ACC112 (cell line): ENCODE measurements at regions not wholly inside any gene's neighbourhood (a gene's known extent, or its start where the extent isn't known, plus 50 kb on each side); places are given as distances from the start of the nearest gene placed in this dataset.

ENCODE experiments used
- H2AFZ ChIP-seq: fragments of 200-600 bp; sonication (generic); one replicate; pipeline ENCODE4 v1.6.0; 2017; ENCODE audit warnings: antibody characterized with exemption, low read length; ENCODE audit not compliant: unreplicated experiment
- H3K27ac ChIP-seq: fragments of 200-600 bp; sonication (generic); 2 replicates; pipeline ENCODE4 v1.5.1; 2014; ENCODE audit warnings: low read depth, mild to moderate bottlenecking, antibody characterized with exemption, low read length, moderate library complexity
- H3K27me3 ChIP-seq: fragments of 200-600 bp; sonication (generic); 2 replicates; pipeline ENCODE4 v1.6.1; 2014; ENCODE audit warnings: mild to moderate bottlenecking, antibody characterized with exemption, low read length, moderate library complexity, mixed read lengths; ENCODE audit not compliant: insufficient read depth
- H3K36me3 ChIP-seq: fragments of 200-600 bp; sonication (generic); 2 replicates; pipeline ENCODE4 v1.6.1; 2016; ENCODE audit warnings: mild to moderate bottlenecking, antibody characterized with exemption, low read length, moderate library complexity, mixed read lengths; ENCODE audit not compliant: insufficient read depth
- H3K4me1 ChIP-seq: fragments of 200-600 bp; sonication (generic); one replicate; pipeline ENCODE4 v1.6.1; 2016; ENCODE audit warnings: low read length, mixed read lengths; ENCODE audit not compliant: insufficient read depth, unreplicated experiment, control insufficient read depth
- H3K4me3 ChIP-seq: fragments of 200-600 bp; sonication (generic); 2 replicates; pipeline ENCODE4 v1.5.1; 2014; ENCODE audit warnings: mild to moderate bottlenecking, low read depth, low read length
- H3K79me2 ChIP-seq: fragments of 200-600 bp; sonication (generic); one replicate; pipeline ENCODE4 v1.6.0; 2016; ENCODE audit warnings: low read length; ENCODE audit not compliant: control insufficient read depth, unreplicated experiment, insufficient read depth

DNA sequence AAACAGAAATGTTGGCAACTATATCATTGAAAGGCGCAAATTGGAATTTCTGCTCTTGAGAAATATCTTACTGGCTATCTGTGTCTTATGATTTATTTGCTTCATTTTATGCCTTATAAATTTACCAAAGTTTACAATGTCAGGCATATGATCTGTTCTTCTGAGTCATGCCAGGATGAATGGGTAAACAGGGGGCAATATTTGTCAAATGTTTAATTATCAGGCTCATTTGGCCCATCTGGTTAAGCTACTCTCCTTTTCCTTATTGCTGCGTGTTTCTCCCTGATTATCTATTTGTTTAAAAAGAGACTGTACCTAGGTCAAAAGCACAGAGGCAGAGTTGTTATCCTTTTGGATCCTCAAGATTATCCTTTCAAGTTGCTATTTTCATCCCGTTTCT is 903.8 kb upstream of the PCDH10 start:
- no peaks in the 10 kb centered on the region for H3K27me3 ChIP-seq
- H2AFZ ChIP-seq, result no peak overlapping the region
- H3K4me3 ChIP-seq, result no peak overlapping the region
- H3K27ac ChIP-seq, result no peak overlapping the region
- no peaks in the 10 kb centered on the region for H3K79me2 ChIP-seq
- H3K4me1 ChIP-seq, result no peaks in the 10 kb centered on the region
- no peaks in the 10 kb centered on the region for H3K36me3 ChIP-seq

DNA sequence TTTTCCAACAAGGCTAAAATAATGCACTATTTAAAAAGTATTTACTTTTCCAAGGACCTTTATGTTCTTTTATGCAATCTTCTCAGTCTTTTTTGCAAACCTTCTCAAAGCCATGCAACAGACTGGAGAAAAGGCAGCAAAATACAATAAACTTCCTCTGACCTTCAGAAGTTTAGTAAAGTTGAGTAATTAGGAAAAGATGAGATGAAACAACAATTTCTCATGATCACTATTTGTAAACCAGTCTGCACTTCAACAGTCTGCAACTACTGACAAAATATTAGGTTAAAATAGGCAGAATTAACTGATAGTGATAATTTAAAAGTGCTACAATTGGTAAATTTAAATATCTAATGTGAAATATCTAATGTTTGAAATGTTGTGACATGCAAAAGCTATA is 884.9 kb upstream of the PCDH10 start:
- Histone ChIP-seq H3K36me3 (no peaks in the 10 kb centered on the region), H2AFZ (no peak overlapping the region), H3K4me1 (no peaks in the 10 kb centered on the region), H3K27ac (no peak overlapping the region), H3K4me3 (no peak overlapping the region), H3K27me3 (no peaks in the 10 kb centered on the region), H3K79me2 (no peaks in the 10 kb centered on the region)

DNA sequence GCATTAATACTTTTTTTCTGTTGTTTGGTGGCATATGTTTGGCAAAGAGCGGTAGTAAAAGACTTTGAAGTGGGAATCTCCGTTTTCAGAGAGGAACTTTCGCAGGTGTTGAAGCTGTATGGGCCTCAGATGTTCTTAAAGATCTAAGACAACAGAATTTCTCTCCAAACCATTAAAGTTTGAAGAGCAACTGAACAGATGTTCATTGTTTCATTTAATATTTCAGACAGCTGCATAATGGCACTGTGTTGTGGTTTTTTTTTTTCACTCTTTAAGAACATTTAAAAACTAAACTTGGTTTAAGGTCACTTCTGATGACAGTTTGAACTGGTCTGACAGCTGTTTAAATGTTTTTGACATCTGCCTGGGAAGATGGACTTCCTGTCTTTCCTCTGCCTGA is 882.7 kb upstream of the PCDH10 start:
- Histone ChIP-seq H3K4me3 (no peak overlapping the region), H3K36me3 (no peaks in the 10 kb centered on the region), H2AFZ (no peak overlapping the region), H3K79me2 (no peaks in the 10 kb centered on the region), H3K27ac (no peak overlapping the region), H3K4me1 (no peaks in the 10 kb centered on the region), H3K27me3 (no peaks in the 10 kb centered on the region)

DNA sequence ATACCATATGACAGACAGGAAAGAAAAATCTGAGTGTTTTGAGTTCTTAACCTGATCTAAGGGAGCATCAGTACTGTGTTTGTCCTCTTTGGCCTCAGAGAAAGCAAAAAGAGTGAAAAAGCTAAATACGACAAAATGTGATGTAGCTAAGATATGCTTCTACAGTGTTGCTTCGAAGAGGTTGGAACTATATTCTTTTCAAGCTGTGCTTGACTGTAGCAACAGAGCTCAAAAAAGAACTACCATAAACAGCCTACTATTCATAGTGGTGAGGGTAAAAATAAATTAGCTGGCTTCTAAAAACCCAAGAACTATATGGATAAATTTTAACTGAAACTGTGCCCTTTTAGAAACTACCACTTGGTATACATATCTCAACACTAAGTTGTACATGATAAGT is 881.8 kb upstream of the PCDH10 start:
- Histone ChIP-seq H3K4me3 (no peak overlapping the region), H3K27me3 (no peaks in the 10 kb centered on the region), H3K27ac (no peak overlapping the region), H3K4me1 (no peaks in the 10 kb centered on the region), H3K36me3 (no peaks in the 10 kb centered on the region), H3K79me2 (no peaks in the 10 kb centered on the region), H2AFZ (no peak overlapping the region)

DNA sequence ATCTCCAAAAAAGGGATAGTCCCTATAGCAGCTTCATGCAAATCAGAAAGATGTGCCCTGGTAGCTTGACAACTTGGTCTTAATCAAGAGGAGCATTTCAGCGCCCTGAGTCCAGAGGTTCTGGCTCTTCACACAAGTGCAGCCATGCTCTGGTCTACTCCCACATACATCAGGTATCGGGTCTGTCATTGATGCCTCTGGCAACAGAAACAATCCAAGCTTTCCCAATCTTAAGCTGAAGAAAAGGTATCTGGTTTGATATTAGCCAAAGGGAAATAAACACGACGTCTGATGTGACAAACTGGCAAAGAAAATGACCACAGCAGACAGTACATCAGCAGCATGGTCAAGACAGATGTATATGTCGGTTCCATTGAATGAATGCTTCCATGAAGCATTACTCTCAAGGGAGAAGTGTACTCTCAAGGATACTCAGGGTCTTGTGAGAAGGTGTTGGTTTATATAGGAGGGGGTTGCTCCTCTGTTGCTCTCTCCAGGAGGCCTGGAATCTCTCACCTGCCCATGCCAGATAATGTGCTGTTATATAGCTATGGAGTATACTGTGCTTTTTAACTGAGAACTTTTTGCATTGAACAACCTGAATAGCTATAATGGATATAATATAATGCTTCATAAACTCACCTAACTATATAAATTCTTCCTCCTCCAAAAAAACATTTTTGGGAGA is 879.6 kb upstream of the PCDH10 start:
- H3K27me3 ChIP-seq, result no peaks in the 10 kb centered on the region
- no peak overlapping the region for H2AFZ ChIP-seq
- H3K79me2 ChIP-seq, result no peaks in the 10 kb centered on the region
- no peaks in the 10 kb centered on the region for H3K36me3 ChIP-seq
- no peaks in the 10 kb centered on the region for H3K4me1 ChIP-seq
- H3K4me3 ChIP-seq, result no peak overlapping the region
- H3K27ac ChIP-seq, result no peak overlapping the region

DNA sequence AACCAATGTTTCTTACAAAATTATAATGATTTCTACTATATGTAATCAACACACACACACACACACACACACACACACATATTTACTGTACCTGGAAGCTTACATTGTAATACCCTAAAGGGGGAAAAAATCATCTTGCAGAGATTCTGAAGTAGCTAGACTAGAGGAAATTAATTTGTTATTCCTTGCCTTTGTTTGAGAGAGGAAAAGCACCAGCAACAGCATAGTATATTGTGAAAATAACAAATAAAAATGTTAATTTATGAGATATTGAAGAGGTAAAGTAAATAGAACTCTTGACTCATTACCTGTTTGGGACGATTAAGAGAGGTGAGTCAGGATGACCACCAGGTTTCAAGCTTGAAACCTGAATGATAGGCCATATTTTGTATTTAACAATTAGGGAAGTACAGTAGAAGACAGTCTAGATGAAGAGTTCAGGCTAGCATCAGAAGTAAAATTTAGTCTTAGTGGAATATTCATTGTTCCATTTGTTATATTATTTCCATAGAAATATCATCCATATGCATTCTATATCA is 873.4 kb upstream of the PCDH10 start:
- H2AFZ ChIP-seq, result no peak overlapping the region
- no peaks in the 10 kb centered on the region for H3K4me1 ChIP-seq
- no peaks in the 10 kb centered on the region for H3K36me3 ChIP-seq
- no peaks in the 10 kb centered on the region for H3K27me3 ChIP-seq
- H3K27ac ChIP-seq, result no peak overlapping the region
- no peak overlapping the region for H3K4me3 ChIP-seq
- no peaks in the 10 kb centered on the region for H3K79me2 ChIP-seq

DNA sequence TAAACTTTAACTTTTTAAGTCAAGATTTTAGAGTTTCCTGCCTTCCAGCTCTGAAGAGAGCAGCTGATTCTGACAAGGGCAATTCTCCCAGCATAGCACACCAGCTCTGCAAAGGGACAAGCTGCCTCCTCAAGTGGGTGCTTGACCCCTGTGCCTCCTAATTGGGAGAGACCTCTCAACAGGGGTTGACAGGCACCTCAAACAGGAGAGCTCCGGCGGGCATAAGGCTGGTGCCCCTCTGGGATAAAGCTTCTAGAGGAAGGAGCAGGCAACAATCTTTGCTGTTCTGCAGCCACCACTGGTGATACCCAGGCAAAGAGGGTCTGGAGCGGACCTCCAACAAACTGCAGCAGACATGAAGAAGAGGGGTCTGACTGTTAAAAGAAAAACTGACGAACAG is 872.9 kb upstream of the PCDH10 start:
- no peak overlapping the region for H3K4me3 ChIP-seq
- H3K79me2 ChIP-seq, result no peaks in the 10 kb centered on the region
- H3K4me1 ChIP-seq, result no peaks in the 10 kb centered on the region
- H2AFZ ChIP-seq, result no peak overlapping the region
- no peaks in the 10 kb centered on the region for H3K36me3 ChIP-seq
- no peak overlapping the region for H3K27ac ChIP-seq
- no peaks in the 10 kb centered on the region for H3K27me3 ChIP-seq

DNA sequence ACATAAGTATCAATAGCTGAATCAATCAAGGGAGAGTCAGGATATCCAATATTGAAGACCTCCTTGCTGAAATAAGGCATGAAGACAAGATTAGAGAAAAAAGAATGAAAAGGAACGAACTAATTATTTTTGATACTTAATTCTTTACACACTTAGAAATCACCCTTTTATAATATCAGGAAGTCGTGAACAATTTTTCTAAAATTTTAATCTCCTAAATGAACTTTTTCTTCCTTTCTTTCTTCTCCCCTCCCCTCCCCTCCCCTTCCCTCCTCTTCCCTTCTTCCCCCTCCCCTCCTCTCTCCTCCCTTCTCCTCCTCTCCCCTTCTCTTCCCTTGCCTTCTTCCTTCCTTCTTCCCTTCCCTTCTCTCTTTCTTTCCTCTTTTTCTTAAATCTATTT is 872.1 kb upstream of the PCDH10 start:
- H3K36me3 ChIP-seq, result no peaks in the 10 kb centered on the region
- H3K27me3 ChIP-seq, result no peaks in the 10 kb centered on the region
- no peaks in the 10 kb centered on the region for H3K4me1 ChIP-seq
- H3K27ac ChIP-seq, result no peak overlapping the region
- H2AFZ ChIP-seq, result no peak overlapping the region
- no peaks in the 10 kb centered on the region for H3K79me2 ChIP-seq
- no peak overlapping the region for H3K4me3 ChIP-seq

DNA sequence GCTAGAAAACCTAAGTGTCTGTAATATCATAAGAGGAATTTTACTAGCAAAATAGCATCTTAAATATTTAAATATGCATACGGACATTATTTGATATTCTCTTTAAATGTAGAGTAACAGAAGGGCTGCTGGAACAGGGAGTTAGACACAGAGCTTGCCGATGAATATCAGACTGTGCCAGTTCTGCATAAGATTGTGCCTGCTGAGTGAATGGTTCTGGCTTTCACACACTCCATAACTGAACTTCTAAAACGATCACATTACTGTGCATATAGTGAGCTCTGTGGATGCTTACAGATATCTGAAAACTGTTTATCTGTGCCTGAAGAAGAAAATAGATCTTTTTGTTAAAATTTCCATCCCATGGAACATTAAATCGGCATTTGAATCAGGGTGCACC is 867.4 kb upstream of the PCDH10 start:
- Histone ChIP-seq H3K79me2 (no peaks in the 10 kb centered on the region), H3K27me3 (no peaks in the 10 kb centered on the region), H3K27ac (no peak overlapping the region), H3K4me3 (peak overlapping the region; percentile 55), H3K36me3 (no peaks in the 10 kb centered on the region), H3K4me1 (no peaks in the 10 kb centered on the region), H2AFZ (peak overlapping the region; percentile 76)

DNA sequence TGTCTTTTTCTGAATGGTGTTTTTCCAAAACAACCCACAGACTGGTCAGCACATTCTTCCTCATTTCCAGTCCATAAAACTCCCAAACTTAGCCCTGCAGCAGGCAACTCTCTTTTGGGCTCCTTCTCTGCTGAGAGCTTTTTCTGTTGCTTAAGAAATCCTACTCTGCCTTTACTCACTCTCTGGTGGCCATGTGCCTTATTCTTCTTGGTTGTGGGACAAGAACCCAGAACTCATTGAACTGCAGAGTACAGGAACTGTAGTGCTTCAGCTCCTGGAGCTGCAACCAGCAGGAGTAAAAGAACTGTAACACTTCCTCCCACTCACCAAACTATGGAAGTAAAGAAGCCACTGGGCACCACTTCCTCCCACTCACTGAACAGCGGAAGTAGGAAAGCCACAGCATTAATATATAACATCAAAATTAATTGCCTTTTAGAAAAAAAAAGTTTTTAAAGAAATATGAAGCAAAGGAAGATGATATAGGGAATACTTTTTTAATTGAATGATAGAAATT is 864.1 kb upstream of the PCDH10 start:
- H3K36me3 ChIP-seq, result no peaks in the 10 kb centered on the region
- no peaks in the 10 kb centered on the region for H3K4me1 ChIP-seq
- no peak overlapping the region for H3K27ac ChIP-seq
- H2AFZ ChIP-seq, result no peak overlapping the region
- H3K27me3 ChIP-seq, result no peaks in the 10 kb centered on the region
- no peak overlapping the region for H3K4me3 ChIP-seq
- no peaks in the 10 kb centered on the region for H3K79me2 ChIP-seq

DNA sequence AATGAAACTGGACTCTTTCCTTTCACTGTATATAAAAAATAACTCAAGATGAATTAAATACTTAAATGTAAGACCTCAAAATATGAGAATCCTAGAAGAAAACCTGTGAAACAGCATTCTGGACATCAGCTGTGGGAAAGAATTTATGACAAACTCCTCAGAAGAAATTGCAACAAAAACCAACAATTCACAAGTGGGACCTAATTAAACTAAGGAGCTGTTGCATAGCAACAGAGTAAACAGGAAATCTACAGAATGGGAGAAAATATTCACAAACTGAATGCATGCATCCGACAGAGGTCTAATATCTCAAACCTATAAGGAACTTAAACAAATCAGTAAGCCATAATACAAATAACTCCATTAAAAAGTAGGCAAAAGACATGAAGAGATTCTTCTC is 851.7 kb upstream of the PCDH10 start:
- no peaks in the 10 kb centered on the region for H3K27me3 ChIP-seq
- H3K27ac ChIP-seq, result no peak overlapping the region
- no peak overlapping the region for H2AFZ ChIP-seq
- no peaks in the 10 kb centered on the region for H3K36me3 ChIP-seq
- no peaks in the 10 kb centered on the region for H3K79me2 ChIP-seq
- no peaks in the 10 kb centered on the region for H3K4me1 ChIP-seq
- no peak overlapping the region for H3K4me3 ChIP-seq
